ENCODE measurements at regions not wholly inside any gene's neighbourhood (a gene's known extent, or its start where the extent isn't known, plus 50 kb on each side); places are given as distances from the start of the nearest gene placed in this dataset.

GRCh38 chr22:45065726-45066125, 55.9 kb upstream of the PHF21B start:
- H3K27me3 Mint-ChIP-seq (ENCODE audit: low read depth) = peaks cover 14% of the 10 kb centered on the region
- no peak for DNase-seq (ENCODE audit: low spot score)
- H3K9me3 Mint-ChIP-seq = peaks cover 15% of the 10 kb centered on the region
- H3K4me1 Mint-ChIP-seq = peaks cover 16% of the 10 kb centered on the region
- TF ChIP-seq ZNF671 (CRISPR knock-in tag; IDR thresholded peaks at IDR 0.05) (no peak), IRF2 (CRISPR knock-in tag; IDR thresholded peaks at IDR 0.05; ENCODE audit: borderline replicate concordance, low read depth) (no peak), ZNF532 (CRISPR knock-in tag; IDR thresholded peaks at IDR 0.05; ENCODE audit: borderline replicate concordance) (no peak), ZNF416 (CRISPR knock-in tag; IDR thresholded peaks at IDR 0.05) (no peak), ATF2 (CRISPR knock-in tag; IDR thresholded peaks at IDR 0.05; ENCODE audit: borderline replicate concordance, low read depth) (no peak), RORB (CRISPR knock-in tag; IDR thresholded peaks at IDR 0.05) (no peak), ZNF317 (CRISPR knock-in tag; IDR thresholded peaks at IDR 0.05; ENCODE audit: borderline replicate concordance, low read depth) (no peak), JUN (CRISPR knock-in tag; IDR thresholded peaks at IDR 0.05) (no peak), ZNF219 (CRISPR knock-in tag; IDR thresholded peaks at IDR 0.05; ENCODE audit: borderline replicate concordance) (no peak), ZSCAN18 (CRISPR knock-in tag; IDR thresholded peaks at IDR 0.05) (no peak), GABPB1 (CRISPR knock-in tag; IDR thresholded peaks at IDR 0.05) (no peak), ETV6 (CRISPR knock-in tag; IDR thresholded peaks at IDR 0.05) (no peak), CDX4 (CRISPR knock-in tag; IDR thresholded peaks at IDR 0.05; ENCODE audit: borderline replicate concordance) (no peak), ATF3 (CRISPR knock-in tag; conservative IDR thresholded peaks at IDR 0.05) (no peak), ZNF396 (CRISPR knock-in tag; IDR thresholded peaks at IDR 0.05; ENCODE audit: borderline replicate concordance) (no peak), ZNF423 (CRISPR knock-in tag; IDR thresholded peaks at IDR 0.05) (no peak), HMGXB4 (CRISPR knock-in tag; IDR thresholded peaks at IDR 0.05) (no peak), MYBL2 (CRISPR knock-in tag; IDR thresholded peaks at IDR 0.05) (no peak), MXD4 (CRISPR knock-in tag; IDR thresholded peaks at IDR 0.05; ENCODE audit: borderline replicate concordance) (no peak)
- CTCF ChIA-PET = no interaction called here
- ATAC-seq = no peak
- H3K4me3 Mint-ChIP-seq = no peak overlapping the region
- POLR2A ChIA-PET = interaction anchor here (0.6 kb wide), 1 partner anchor 9 kb away, joined by 3 read pairs; no protein-coding TSS in a partner anchor
- H3K27ac Mint-ChIP-seq = no peak overlapping the region
- peaks cover 9% of the 10 kb centered on the region for H3K36me3 Mint-ChIP-seq
